OCI-LY1 (cell line): ENCODE measurements at regions not wholly inside any gene's neighbourhood (a gene's known extent, or its start where the extent isn't known, plus 50 kb on each side); places are given as distances from the start of the nearest gene placed in this dataset.

Experiments
- EZH2 ChIP-seq: fragments of 200-600 bp; sonication (generic), shearing (Covaris generic); IDR thresholded peaks from 2 replicates; pipeline ENCODE4 v1.8.0; 2017; ENCODE audit warnings: borderline replicate concordance, mixed run types, mild to moderate bottlenecking, antibody characterized with exemption, low read length, moderate library complexity, mixed read lengths
- TF ChIP-seq, protein P1 (sequence below): fragments of 200-600 bp; sonication (generic), shearing (Covaris generic); IDR thresholded peaks from 2 replicates; pipeline ENCODE4 v1.5.1; 2017; ENCODE audit warnings: mild to moderate bottlenecking, antibody characterized with exemption, low read length, moderate library complexity, mixed read lengths

- TF ChIP-seq, protein P1, sequence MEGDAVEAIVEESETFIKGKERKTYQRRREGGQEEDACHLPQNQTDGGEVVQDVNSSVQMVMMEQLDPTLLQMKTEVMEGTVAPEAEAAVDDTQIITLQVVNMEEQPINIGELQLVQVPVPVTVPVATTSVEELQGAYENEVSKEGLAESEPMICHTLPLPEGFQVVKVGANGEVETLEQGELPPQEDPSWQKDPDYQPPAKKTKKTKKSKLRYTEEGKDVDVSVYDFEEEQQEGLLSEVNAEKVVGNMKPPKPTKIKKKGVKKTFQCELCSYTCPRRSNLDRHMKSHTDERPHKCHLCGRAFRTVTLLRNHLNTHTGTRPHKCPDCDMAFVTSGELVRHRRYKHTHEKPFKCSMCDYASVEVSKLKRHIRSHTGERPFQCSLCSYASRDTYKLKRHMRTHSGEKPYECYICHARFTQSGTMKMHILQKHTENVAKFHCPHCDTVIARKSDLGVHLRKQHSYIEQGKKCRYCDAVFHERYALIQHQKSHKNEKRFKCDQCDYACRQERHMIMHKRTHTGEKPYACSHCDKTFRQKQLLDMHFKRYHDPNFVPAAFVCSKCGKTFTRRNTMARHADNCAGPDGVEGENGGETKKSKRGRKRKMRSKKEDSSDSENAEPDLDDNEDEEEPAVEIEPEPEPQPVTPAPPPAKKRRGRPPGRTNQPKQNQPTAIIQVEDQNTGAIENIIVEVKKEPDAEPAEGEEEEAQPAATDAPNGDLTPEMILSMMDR: no peak
- no peak for TF ChIP-seq EZH2
These were observed 505.0 kb upstream of the SLC35B3 start for GRCh38 chr6:8940356-8940755.
